Middle frontal gyrus (tissue), 1 donor: ENCODE measurements at regions not wholly inside any gene's neighbourhood (a gene's known extent, or its start where the extent isn't known, plus 50 kb on each side); places are given as distances from the start of the nearest gene placed in this dataset.
"Not testable (repeated sequence)": the region's sequence is repeated elsewhere in the genome, so short reads cannot be mapped to it uniquely, and the experiment has no call there.

Source experiments
- DNase-seq: peaks from one replicate; pipeline ENCODE4 v3.0.0-alpha.2; 2015; ENCODE audit warnings: low spot score; ENCODE audit errors: extremely low spot score

DNA sequence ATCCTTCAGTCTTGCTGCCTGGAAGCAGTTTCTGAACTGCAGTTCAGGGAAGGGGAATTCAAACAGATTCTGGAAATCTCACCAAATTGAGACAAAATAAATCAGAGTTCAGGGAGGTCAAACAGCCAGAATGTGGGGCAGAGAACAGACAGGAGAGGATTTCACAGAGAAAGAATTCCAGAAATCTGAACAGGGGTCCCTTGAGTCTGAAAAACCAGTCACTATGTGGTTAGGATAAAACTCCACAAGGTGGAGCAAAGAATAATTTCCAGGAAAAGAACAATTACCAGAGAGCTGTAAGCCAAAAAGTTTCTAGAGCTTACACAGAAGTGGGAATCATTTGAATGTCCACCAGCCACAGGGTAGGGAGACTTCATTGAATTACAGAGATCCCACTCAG, 84.7 kb downstream of the URB2 start:
- no peak for DNase-seq

GRCh38 chr1:229714306-229714705, 88.3 kb downstream of the URB2 start:
- no peak for DNase-seq

DNA sequence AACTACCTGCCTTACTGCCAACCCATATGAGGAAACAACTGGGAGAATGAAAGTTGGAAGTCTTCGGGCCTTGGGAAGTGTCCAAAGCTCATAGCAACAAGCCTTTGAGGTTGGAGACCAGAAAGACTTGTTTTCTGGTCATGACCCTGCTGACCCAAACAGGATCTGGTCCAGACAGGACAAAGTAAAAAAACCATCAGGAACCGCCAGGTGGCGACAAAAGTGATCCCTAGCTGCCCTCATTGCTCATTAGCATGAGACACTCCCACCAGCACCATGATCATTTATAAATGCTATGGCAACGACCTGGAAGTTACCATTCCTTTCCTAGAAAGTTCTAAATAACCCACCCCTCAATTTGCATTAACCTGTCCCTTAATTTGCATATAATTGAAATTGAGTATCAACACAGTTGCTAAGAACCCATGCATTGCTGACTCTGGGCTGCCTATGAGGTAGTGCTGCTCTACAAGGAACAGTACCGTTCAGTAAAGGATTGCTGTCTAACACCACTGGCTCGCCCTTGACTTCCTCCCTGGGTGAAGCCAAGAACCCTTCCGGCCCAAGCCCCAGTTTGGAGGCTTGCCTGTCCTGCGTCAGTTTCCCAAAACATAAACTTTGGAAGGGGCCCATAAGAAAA, 89.0 kb downstream of the URB2 start:
- DNase-seq = no peak

- no peak for DNase-seq
These were observed 90.0 kb downstream of the URB2 start for GRCh38 chr1:229716069-229716468.

GRCh38 chr1:229716704-229717103, 90.7 kb downstream of the URB2 start:
- DNase-seq = no peak

GRCh38 chr1:229717786-229718576, 91.9 kb downstream of the URB2 start:
- no peak for DNase-seq

GRCh38 chr1:229726061-229726460, 100.0 kb downstream of the URB2 start:
- no peak for DNase-seq

GRCh38 chr1:229729916-229730315, 103.9 kb downstream of the URB2 start:
- no peak for DNase-seq

- no peak for DNase-seq
These were observed 104.5 kb downstream of the URB2 start for GRCh38 chr1:229730573-229730972.

GRCh38 chr1:229732061-229732460, 106.0 kb downstream of the URB2 start:
- no peak for DNase-seq

GRCh38 chr1:229736376-229736775, 110.3 kb downstream of the URB2 start:
- DNase-seq = no peak

GRCh38 chr1:229742614-229743013, 116.6 kb downstream of the URB2 start:
- DNase-seq = not testable (repeated sequence)

DNA sequence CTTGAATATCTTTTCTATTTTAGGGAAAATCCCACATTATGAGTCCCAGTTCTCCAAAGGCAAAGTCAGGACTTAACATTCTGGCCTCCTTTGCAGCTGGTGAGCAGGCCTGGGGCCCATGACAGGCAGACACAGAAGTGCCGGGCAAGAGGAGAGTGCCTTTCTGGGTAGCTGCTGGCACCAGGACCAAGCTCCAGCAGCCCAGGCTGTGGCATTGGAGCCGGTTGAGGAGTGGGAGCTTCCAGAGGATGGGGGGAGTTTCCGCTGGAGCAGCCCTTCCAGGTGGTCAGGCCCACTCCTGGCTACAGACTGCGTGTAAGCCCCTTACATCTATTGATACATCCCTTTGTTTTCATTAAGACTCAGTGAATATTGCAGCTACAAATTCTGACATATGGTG, 123.9 kb downstream of the URB2 start:
- DNase-seq = no peak

DNA sequence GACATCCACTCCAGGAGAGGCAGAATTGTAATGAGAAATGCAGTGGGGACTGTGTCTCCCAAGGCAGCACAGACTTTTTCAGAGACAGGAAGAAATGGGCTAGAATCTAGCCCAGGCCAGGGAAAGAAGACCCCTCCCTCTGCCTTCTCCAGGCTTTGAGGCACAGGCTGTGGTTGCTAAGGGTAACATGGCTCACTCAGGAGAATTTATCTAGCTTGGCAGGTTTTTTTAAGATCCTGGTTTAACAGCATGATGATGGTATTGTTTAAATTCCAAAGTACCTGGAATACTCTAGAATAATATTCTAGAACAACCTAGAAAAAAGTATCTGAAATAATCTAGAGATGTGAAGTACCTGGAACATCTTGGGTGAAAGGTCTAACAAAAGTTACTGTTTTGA, 125.6 kb downstream of the URB2 start:
- DNase-seq = no peak

GRCh38 chr1:229752679-229753078, 126.6 kb downstream of the URB2 start:
- no peak for DNase-seq

DNA sequence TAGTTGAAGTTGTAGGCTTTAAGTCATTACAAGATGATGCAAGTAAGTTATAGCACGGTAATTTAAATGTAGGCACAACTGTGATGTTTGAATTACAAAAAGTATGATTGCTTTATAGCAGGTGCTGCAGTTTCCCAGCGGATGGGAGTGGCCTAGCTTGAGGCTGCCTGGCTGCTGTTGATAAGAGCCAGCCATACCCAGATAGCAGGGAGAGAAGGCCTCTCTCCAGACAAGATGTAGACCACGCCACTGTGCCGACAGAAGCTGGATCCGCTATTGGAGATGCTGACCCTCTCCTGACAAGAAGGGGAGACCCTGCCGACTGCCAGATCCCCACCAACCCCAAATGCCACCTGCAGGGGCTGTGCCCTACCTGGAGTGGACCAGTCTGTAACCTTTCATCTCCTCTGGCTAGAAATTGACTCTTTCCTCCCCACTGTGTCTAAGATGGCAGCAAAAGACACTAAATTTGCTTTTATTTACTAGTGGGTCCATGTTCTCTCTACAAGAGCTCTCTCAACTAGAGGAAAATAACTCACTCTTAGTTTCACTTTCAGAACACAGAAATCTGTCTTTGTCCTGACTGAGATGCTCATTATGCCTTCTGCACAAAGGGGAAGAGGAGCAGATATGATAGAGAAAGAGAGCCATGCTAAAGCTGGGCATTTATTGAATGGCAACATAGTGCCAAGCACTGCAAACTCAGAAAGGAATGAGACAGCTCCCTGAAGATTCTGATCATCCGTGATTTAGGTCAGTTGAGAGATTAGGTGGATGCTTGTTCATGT, 127.9 kb downstream of the URB2 start:
- DNase-seq = no peak

GRCh38 chr1:229756666-229757065, 130.6 kb downstream of the URB2 start:
- DNase-seq = no peak

DNA sequence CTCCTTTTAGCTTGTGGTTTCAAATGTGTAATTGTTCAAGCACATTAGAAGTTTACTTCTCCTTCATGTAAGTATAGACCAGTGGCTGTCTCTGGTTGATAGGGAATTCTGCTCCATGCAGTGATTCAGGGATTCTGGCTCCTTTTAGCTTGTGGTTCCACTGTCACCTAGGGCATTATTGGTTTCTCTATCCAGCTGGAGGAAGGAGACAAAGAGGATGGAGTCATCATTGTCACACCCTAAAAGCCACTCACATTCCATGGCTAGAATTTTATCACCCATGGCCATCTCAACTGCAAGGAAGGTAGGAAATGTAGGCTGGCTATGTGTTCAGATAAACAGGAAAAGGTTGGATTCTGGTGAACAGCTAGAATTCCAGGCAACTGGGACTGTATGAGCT, 131.2 kb downstream of the URB2 start:
- no peak for DNase-seq

GRCh38 chr1:229758101-229759036, 132.3 kb downstream of the URB2 start:
- DNase-seq = no peak

DNA sequence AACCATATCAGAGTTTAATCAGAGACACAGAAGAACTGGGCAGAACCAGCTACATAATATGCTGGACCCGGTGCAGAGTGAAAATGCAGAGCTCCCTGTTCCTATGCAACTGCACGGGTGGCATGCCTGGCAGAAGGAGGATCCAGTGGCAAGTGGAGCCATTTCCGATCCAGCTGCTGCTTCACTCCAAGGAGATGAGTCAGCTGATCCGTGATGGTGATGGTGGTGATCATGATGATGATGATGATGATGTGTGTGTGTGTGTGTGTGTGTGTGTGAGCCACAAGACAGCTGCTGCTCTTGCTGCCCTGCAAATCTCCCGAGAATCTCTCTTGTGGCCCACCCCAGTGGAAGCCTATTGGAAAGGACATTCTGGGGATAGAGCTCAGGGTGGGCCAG, 133.0 kb downstream of the URB2 start:
- DNase-seq = no peak

- no peak for DNase-seq
These were observed 133.5 kb downstream of the URB2 start for GRCh38 chr1:229759586-229759985.
